ENCODE measurements at regions not wholly inside any gene's neighbourhood (a gene's known extent, or its start where the extent isn't known, plus 50 kb on each side); places are given as distances from the start of the nearest gene placed in this dataset.

DNA sequence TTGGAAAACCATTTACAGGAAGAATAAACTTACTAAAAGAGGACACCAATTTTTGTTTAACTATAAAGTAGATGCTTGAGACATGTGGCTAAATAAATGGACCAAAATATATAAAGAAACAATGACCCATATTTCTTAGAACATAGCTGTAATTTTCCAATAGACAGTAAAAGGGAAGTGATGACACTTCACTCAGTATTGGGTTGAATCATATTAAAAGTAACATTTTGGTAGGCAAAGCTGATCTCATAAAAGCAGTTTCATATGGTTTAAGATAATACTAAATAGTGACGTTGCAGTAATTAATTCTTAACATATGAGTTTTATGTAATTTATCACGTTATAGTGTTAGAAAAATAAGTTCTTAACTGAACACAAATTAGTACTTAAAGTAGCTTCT is 308.9 kb upstream of the RUNX1 start:
- TF ChIP-seq GATA2 (IDR thresholded peaks at IDR 0.05; ENCODE audit: low read depth, low read length), result no peak
- no peak for TF ChIP-seq GATA3 (IDR thresholded peaks at IDR 0.05; ENCODE audit: low read depth, low read length)

All from SH-SY5Y (cell line).